ENCODE measurements at regions not wholly inside any gene's neighbourhood (a gene's known extent, or its start where the extent isn't known, plus 50 kb on each side); places are given as distances from the start of the nearest gene placed in this dataset.

DNA sequence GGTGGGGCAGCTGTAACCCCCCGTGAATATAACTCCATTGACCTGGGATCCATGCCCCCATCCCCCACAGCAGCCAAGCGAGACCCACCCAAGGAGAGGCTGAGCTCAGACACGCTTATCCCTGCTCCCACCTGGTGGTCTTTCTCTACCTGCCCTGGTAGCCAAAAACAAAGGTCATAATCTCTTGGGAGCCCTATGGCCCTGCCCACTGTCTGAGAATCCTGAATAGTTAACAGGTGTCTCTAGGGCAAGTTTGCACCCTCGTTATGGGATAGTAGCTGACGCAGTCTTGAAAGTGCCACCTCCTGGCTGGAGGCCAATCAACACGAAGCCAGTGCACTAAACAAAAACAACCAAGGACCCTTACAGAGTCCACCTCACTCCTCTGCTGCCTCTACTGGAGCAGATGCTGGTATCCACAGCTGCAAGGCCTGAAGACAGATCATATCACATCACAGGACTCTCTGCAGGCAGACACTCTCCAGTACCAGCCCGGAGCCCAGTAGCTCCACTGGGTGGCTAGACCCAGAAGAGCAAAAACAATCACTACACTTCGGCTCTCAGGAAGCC, 134.3 kb upstream of the C1orf174 start:
- TF ChIP-seq, protein P1, sequence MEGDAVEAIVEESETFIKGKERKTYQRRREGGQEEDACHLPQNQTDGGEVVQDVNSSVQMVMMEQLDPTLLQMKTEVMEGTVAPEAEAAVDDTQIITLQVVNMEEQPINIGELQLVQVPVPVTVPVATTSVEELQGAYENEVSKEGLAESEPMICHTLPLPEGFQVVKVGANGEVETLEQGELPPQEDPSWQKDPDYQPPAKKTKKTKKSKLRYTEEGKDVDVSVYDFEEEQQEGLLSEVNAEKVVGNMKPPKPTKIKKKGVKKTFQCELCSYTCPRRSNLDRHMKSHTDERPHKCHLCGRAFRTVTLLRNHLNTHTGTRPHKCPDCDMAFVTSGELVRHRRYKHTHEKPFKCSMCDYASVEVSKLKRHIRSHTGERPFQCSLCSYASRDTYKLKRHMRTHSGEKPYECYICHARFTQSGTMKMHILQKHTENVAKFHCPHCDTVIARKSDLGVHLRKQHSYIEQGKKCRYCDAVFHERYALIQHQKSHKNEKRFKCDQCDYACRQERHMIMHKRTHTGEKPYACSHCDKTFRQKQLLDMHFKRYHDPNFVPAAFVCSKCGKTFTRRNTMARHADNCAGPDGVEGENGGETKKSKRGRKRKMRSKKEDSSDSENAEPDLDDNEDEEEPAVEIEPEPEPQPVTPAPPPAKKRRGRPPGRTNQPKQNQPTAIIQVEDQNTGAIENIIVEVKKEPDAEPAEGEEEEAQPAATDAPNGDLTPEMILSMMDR (IDR thresholded peaks at IDR 0.05; ENCODE audit: low read depth, low read length, missing control alignments) = no peak
- no peak overlapping the region for H3K4me3 ChIP-seq (replicated peaks; ENCODE audit: low read depth, low read length)
- no peak for DNase-seq (ENCODE audit: extremely low read depth, low read depth)

DNA sequence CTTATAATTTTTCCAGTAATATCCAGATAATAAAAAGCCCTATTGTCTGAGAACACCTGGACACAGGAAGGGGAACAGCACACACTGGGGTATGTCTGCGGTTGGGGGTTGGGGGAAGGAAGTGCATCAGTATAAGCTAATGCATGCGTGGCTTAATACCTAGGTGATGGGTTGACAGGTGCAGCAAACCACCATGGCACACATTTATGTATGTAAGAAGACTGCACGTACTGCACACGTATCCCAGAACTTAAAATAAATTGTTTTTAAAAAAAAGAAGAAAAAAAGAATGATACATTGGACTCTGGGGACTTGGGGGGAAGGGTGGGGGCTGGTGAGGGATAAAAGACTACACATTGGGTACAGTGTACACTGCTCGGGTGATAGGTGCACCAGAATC, 144.9 kb upstream of the C1orf174 start:
- DNase-seq (ENCODE audit: extremely low read depth, low read depth) = no peak
- no peak overlapping the region for H3K4me3 ChIP-seq (replicated peaks; ENCODE audit: low read depth, low read length)
- TF ChIP-seq, protein P1 (IDR thresholded peaks at IDR 0.05; ENCODE audit: low read depth, low read length, missing control alignments) = no peak

DNA sequence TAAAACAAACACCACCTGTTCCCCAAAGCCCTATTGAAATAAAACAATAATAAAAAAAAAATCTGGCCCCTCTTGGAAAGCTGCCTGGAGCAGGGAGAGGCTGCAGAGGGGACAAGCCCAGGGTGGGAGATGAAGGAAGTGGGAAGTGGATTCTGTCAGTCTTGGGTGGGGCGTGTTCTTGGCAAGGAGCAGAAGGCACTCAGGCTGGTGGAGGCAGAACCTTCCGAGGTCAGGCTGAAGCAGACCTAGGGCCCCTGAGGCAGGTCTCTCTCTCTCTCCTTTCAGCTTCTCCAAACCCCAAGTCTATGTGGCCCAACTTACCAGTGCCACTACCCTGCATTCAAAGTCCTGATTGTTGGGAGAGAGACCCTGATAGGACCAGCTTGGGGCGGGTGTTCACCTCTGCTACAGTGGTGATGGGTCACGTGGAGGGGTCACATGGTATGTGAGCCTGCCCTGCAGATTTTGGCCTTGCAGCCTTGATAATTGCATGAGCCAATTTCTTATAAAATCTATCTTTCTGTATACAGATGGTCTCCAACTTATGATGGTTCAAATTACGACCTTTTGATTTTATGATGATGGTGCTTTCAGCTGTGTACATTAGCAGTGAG, 145.4 kb upstream of the C1orf174 start:
- no peak for DNase-seq (ENCODE audit: extremely low read depth, low read depth)
- TF ChIP-seq, protein P1 (IDR thresholded peaks at IDR 0.05; ENCODE audit: low read depth, low read length, missing control alignments) = no peak
- no peak overlapping the region for H3K4me3 ChIP-seq (replicated peaks; ENCODE audit: low read depth, low read length)

DNA sequence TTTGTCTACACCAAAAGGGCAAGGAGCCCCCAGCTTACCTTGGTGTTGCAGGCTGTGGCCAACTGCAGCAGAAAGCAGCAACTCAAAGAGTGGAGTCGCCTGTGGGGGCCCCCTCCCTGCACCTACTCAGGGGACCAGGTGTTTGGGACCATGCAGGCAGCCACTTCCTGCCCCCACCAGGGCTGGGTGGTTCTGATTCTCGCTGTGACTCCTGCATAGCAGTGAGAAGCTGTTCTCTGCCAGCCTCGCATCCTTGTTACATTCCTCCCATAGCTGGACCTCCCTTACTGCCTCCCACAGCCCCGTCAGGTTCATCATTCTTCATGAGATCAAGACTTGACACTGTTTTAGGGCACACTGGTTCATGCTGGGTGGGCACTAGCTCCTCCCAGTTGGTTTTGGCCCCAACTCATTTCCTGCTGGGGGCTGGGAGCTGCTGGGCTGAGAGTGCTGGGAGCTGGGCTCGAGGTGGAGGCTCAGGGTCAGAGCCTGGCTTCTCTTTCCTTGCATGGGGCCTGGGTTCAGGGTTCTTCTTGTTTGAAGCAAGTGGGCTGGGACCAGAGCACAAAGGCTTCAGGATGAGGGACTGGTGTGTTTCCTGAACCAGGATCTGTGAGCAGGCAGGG, 146.9 kb upstream of the C1orf174 start:
- DNase-seq (ENCODE audit: extremely low read depth, low read depth) = no peak
- no peak overlapping the region for H3K4me3 ChIP-seq (replicated peaks; ENCODE audit: low read depth, low read length)
- TF ChIP-seq, protein P1 (IDR thresholded peaks at IDR 0.05; ENCODE audit: low read depth, low read length, missing control alignments) = no peak

DNA sequence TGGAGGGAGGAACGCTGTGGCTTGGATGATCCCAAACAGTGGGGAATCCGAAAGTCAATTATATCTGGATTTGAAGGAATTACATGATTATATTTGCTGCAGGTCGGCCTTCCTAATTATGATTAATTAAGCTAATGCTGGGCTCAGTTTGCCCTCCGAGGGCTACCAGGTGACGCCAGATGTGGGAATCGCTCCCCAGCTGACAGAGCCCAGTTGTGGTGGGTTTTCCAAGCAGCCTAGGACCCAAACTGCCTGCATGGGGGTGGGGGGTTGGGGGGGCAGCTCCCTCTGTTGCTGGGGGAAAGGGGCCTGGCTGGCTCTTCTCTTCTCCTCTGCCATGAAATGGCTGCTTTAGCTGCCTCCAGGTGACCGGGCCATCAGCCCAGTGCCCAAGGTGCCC, 147.6 kb upstream of the C1orf174 start:
- no peak for DNase-seq (ENCODE audit: extremely low read depth, low read depth)
- H3K4me3 ChIP-seq (replicated peaks; ENCODE audit: low read depth, low read length) = no peak overlapping the region
- TF ChIP-seq, protein P1 (IDR thresholded peaks at IDR 0.05; ENCODE audit: low read depth, low read length, missing control alignments) = no peak

DNA sequence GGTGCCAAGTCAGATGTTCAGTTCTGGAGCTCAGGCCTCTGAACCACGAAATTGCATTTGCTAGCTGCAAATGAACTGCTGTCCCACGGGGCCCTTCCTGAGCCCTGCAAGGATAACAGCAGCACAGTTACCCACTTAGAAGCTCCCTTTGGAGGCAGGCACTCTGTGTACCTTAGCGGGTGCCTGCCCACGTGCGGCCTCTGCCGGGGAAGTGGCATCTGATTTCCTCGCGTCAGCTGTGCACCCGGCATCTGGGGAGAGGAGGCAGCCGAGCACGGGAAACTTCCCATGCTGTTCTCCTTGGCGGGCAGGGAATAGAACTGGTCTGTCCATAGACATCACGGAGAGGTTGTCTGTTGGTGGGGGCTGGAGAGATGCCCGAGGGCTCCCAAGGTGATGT, 148.0 kb upstream of the C1orf174 start:
- TF ChIP-seq, protein P1 (IDR thresholded peaks at IDR 0.05; ENCODE audit: low read depth, low read length, missing control alignments) = no peak
- no peak for DNase-seq (ENCODE audit: extremely low read depth, low read depth)
- H3K4me3 ChIP-seq (replicated peaks; ENCODE audit: low read depth, low read length) = no peak overlapping the region

Measured in HFF-Myc (cell line).